Activated T-cell treated with anti-CD3 and anti-CD28 coated beads for 1 hour (primary cell): ENCODE measurements at regions not wholly inside any gene's neighbourhood (a gene's known extent, or its start where the extent isn't known, plus 50 kb on each side); places are given as distances from the start of the nearest gene placed in this dataset.
A peak's percentile ranks its signal among the peaks of the same experiment; 100 is the strongest.
"Not testable (repeated sequence)": the region's sequence is repeated elsewhere in the genome, so short reads cannot be mapped to it uniquely, and the experiment has no call there.

Source experiments
- DNase-seq: peaks from one replicate; pipeline ENCODE4 v3.0.0-alpha.2; 2020; ENCODE audit warnings: low read depth

- DNase-seq = no peak
Observed at GRCh38 chr2:64879745-64880144, 109.5 kb upstream of the SLC1A4 start.

GRCh38 chr2:64880193-64880951 lies 108.8 kb upstream of the SLC1A4 start:
- no peak for DNase-seq

GRCh38 chr2:64881037-64881492 lies 108.1 kb upstream of the SLC1A4 start:
- DNase-seq = no peak

- DNase-seq = no peak
Observed at GRCh38 chr2:64887565-64887964, 101.6 kb upstream of the SLC1A4 start.

- DNase-seq = no peak
Observed at GRCh38 chr2:64888591-64889309, 100.4 kb upstream of the SLC1A4 start.

- no peak for DNase-seq
Observed at GRCh38 chr2:64889803-64890202, 99.4 kb upstream of the SLC1A4 start.

GRCh38 chr2:64896572-64896971 lies 92.6 kb upstream of the SLC1A4 start:
- DNase-seq = not testable (repeated sequence)

DNA sequence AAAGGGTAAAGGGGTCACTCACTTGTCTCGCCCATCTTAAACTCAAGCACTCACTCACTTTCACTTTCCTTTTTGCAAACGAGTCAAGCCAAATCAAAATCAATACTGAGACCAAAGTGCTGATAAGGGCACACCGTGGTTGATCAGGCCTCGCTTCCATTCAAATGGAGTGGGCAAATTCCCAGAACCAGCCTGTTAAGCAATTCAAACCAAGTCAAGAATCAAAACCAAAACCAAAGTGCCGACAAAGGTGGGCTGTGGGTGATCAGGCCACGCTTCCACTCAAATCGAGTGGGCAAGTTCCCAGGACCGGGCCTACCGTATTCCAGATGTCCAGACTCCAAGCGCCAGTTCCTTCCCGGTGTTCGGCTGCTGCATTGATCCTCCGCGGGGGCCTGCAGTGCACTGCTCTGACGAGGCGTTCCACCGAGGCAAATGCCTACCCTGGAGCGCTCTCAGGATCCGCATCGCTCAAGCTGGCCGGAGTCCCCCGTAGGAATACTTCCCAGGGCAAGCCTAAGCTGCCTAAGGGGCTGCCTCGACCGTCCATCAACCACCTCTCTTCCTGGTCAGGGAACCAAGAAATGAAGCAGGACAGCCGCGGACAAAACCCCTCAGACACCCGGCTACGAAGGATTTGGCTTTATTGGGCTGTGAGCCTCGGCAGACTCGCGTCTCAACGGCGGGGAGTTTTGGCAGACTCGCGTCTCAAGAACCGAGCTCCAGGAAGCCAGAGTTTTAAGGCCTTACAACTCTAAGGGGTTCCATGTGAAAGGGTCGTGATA lies 89.9 kb upstream of the SLC1A4 start:
- no peak for DNase-seq

DNA sequence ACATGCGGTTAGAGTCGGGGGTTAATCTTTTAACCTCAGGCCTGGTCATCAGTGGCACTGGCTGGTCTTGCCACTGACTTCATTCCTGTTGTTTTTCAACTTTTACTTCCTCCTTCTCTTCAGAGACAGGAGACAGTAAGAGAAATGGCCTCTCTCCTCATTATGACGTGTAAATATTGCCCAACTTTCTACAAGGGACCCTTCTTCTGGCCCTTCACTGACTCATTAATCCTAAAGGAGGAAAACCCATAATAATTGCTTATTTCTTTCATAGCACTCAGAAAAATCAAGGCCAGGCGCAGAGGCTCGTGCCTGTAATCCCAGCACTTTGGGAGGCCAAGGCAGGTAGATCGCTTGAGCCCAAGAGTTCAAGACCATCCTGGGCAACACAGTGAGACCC lies 89.3 kb upstream of the SLC1A4 start:
- DNase-seq = not testable (repeated sequence)

GRCh38 chr2:64904413-64905329 lies 84.5 kb upstream of the SLC1A4 start:
- DNase-seq = no peak

DNA sequence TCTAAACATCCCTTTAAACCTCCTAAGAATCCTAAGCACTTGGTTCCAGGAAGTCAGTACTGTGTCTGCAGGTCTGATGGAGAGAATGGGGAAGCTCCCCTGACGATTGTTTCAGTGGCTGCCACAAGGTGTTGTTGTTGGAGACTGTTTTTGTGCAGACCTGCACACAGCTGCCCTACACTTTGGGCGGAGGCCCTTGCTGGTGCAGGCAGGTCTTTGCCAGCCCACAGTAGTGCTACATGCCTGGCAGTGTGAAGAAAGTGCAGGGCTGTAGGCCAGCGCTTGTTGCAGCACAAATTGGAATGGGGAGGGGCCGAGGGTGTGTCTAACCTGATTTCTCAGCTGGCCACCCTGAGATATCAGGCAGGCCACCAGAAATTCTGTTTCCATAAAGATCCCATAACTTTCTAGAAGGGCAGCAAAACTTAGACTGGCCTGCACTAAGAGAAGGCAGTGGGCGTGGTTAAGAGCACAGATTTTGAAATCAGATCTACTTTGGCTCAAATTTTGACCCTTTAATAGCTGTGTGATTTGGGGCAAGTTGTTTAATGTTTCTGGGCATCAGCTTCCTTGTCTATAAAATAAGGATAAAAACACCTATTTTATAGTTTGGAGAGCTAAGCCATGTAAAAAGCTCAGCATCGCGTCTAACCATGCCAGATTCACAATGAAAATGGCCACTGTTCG lies 83.7 kb upstream of the SLC1A4 start:
- DNase-seq = no peak

DNA sequence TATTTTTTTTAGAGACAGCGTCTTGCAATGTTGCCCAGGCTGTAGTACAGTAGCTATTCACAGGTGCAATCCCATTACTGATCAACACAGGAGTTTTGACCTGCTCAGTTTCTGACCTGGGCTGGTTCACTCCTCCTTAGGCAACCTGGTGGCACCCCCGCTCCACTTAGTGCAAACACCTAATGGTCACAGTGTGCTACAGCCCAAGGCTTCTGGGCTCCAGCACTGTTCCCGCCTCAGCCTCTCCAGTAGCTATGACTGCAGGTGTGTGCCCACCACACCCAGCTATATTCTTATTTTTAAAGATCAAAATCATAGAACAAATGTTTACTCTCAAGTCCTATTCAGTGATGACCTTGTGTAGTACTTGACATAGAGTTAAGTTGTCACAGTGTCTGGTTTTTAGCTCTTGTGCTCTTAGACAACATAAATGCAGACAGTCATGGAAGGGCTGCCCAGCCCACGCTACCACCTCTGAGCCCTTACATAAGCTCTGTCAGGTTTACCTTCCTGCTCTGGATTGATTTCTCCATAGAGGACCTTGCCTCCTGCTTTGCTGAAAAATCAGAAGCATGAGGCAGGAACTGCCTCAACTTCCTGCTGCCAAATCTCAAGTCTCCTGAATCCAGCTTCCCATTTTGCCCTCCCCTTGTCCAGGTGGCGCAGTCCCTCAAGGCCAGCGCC lies 82.2 kb upstream of the SLC1A4 start:
- DNase-seq = no peak

GRCh38 chr2:64908406-64908805 lies 80.8 kb upstream of the SLC1A4 start:
- no peak for DNase-seq

DNA sequence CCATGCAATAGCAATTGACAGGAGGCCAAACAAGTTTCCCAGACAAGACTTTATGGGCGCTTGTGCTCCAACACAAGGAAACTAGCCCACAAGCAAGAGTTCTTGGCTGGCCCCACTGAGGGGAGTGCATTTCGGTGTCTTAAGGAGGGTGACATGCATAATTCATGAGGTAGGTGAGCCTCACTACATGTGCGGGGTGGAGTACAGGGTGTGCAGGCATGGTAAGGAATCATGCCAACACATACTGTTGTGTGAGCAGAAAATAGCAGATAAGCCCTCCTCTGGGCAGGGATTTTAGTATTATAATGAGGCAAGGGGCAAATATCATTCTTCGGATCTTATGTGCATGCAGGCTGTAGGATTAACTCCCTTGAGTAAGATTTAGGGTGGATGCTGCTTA lies 78.7 kb upstream of the SLC1A4 start:
- no peak for DNase-seq

DNA sequence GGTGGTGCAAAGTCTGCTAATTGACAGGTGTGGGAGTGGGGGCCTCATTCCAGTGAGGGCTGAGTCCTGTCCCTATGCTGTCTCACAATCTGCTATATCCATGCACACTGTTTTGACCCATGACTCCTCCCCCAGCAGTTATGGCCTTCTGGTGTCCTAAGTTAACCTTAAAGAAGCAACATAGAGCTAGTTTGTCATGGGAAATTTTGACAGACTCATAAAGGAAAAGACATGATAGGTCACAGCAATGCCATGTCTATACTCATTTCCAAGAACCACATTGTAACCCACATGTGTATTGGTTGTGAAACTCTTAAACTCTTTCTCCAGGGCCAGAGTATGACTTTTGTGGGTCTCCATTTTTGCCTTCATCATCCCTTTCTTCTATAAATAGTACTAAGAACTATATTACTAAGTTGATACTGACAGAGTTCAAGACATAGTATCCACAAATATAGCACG lies 78.2 kb upstream of the SLC1A4 start:
- DNase-seq = no peak

GRCh38 chr2:64913357-64913869 lies 75.8 kb upstream of the SLC1A4 start:
- peak; percentile 10 for DNase-seq

DNA sequence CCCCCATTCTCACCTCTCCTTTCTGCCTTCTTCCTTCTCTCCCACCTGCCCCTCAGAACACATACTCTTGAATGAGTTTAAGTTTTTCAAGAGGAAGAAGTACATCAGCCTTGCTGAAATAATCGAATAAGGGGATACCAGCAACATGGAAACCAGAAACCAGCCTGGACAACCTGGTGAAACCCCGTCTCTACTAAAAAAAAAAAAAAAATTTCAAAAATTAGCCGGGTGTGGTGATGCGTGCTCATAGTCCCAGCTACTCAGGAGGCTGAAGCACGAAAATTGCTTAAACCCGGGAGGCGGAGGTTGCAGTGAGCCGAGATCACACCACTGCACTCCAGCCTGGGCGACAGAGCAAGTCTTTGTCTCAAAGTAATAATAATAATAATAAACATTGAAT lies 75.0 kb upstream of the SLC1A4 start:
- no peak for DNase-seq

- DNase-seq = no peak
Observed at GRCh38 chr2:64914735-64915509, 74.3 kb upstream of the SLC1A4 start.

GRCh38 chr2:64915510-64915900 lies 73.7 kb upstream of the SLC1A4 start:
- no peak for DNase-seq
